HCT116 (cell line): ENCODE measurements at regions not wholly inside any gene's neighbourhood (a gene's known extent, or its start where the extent isn't known, plus 50 kb on each side); places are given as distances from the start of the nearest gene placed in this dataset.

Experiments
- CEBPB ChIP-seq: IDR thresholded peaks from 2 replicates; pipeline ENCODE4 v1.6.1; 2012; ENCODE audit warnings: low read depth
- CTCF ChIP-seq, 3 experiments: fragments of 200-600 bp in 1 of 3; sonication (generic) in 1 of 3; IDR thresholded peaks in 2 of 3; conservative IDR thresholded peaks in 1 of 3; 2 replicates each; pipeline ENCODE4 v1.5.1; 2012 to 2017; ENCODE audit warnings: low read depth in 2 of 3, low read length in 2 of 3, antibody characterized with exemption in 1 of 3, borderline replicate concordance in 1 of 3, control low read depth in 1 of 3, mild to moderate bottlenecking in 1 of 3, mixed read lengths in 1 of 3, mixed run types in 1 of 3, moderate library complexity in 1 of 3; ENCODE audit not compliant: insufficient read depth in 1 of 3
- JUND ChIP-seq: IDR thresholded peaks from 2 replicates; pipeline ENCODE4 v1.6.1; 2012
- POLR2A ChIP-seq: IDR thresholded peaks from 2 replicates; pipeline ENCODE4 v1.7.0; 2011; ENCODE audit warnings: borderline replicate concordance; ENCODE audit not compliant: insufficient read depth, insufficient read length; ENCODE audit errors: extremely low read depth
- POLR2AphosphoS5 ChIP-seq: IDR thresholded peaks from 2 replicates; pipeline ENCODE4 v1.6.1; 2011; ENCODE audit warnings: mild to moderate bottlenecking, low read depth, low read length, moderate library complexity
- ZFX ChIP-seq: fragments of 450-650 bp; IDR thresholded peaks from 2 replicates; pipeline ENCODE4 v1.6.1; 2017
- TF ChIP-seq, protein P1 (sequence below): IDR thresholded peaks from 2 replicates; pipeline ENCODE4 v1.6.1; 2012
- TF ChIP-seq, protein P2 (sequence below): IDR thresholded peaks from 2 replicates; pipeline ENCODE4 v1.6.1; 2012

GRCh38 chr1:212544110-212544509, 64.5 kb upstream of the ATF3 start:
- TF ChIP-seq POLR2A (no peak), CTCF (IDR thresholded peaks at IDR 0.05 in 2 of 3, conservative IDR thresholded peaks at IDR 0.05 in 1 of 3; ENCODE audit: borderline replicate concordance in 1 of 3, insufficient read depth in 1 of 3, low read depth in 2 of 3, low read length in 2 of 3) (no peak), ZFX (no peak), POLR2AphosphoS5 (no peak), JUND (no peak), CEBPB (no peak)
- TF ChIP-seq, protein P1, sequence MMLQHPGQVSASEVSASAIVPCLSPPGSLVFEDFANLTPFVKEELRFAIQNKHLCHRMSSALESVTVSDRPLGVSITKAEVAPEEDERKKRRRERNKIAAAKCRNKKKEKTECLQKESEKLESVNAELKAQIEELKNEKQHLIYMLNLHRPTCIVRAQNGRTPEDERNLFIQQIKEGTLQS = no peak
- TF ChIP-seq, protein P2, sequence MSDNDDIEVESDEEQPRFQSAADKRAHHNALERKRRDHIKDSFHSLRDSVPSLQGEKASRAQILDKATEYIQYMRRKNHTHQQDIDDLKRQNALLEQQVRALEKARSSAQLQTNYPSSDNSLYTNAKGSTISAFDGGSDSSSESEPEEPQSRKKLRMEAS = no peak
